ENCODE measurements at regions not wholly inside any gene's neighbourhood (a gene's known extent, or its start where the extent isn't known, plus 50 kb on each side); places are given as distances from the start of the nearest gene placed in this dataset.

GRCh38 chr11:134008634-134009071, 51.9 kb upstream of the IGSF9B start:
- CTCF ChIA-PET = no interaction called here
- intact Hi-C loops (cut with DNase I, micrococcal nuclease) = no loop called here

GRCh38 chr11:134013518-134013917, 55.4 kb upstream of the JAM3 start:
- ChIA-PET CTCF (no interaction called here), POLR2A (no interaction called here)
- Mint-ChIP-seq H3K9me3 (no peaks in the 10 kb centered on the region), H3K27ac (no peak overlapping the region), H3K4me3 (no peak overlapping the region), H3K4me1 (ENCODE audit: low read depth) (no peaks in the 10 kb centered on the region), H3K36me3 (ENCODE audit: low read depth) (no peaks in the 10 kb centered on the region), H3K27me3 (peaks cover 57% of the 10 kb centered on the region)
- Histone ChIP-seq H3K27ac (ENCODE audit: low read depth in 1 of 2, low read length in 2 of 2) (no peak overlapping the region), H3K36me3 (ENCODE audit: insufficient read depth, low read length) (no peaks in the 10 kb centered on the region), H3K4me1 (ENCODE audit: insufficient read depth, low read length) (no peaks in the 10 kb centered on the region), H3K9me3 (ENCODE audit: control insufficient read depth in 1 of 2, insufficient read depth in 1 of 2, low read length in 2 of 2) (no peaks in the 10 kb centered on the region), H3K4me3 (ENCODE audit: low read length) (no peak overlapping the region), H3K27me3 (ENCODE audit: control insufficient read depth in 1 of 2, insufficient read depth in 2 of 2, low read length in 2 of 2) (peaks cover 0 to 4% of the 10 kb centered on the region in 2 experiments)
- intact Hi-C loops (cut with DNase I, micrococcal nuclease) = no loop called here
- DNase-seq (no peak), ATAC-seq (ENCODE audit: poor library complexity) (no peak)
- TF ChIP-seq CTCF (IDR thresholded peaks at IDR 0.05) = no peak

More at GRCh38 chr11:134008634-134009071, 51.9 kb upstream of the IGSF9B start:
- H3K4me3 ChIP-seq (ENCODE audit: low read length) = no peak overlapping the region
- Mint-ChIP-seq H3K36me3 (ENCODE audit: low read depth) (no peaks in the 10 kb centered on the region), H3K27ac (no peak overlapping the region), H3K4me3 (no peak overlapping the region), H3K9me3 (no peaks in the 10 kb centered on the region), H3K4me1 (ENCODE audit: low read depth) (no peaks in the 10 kb centered on the region), H3K27me3 (peaks cover 28% of the 10 kb centered on the region)
- no peaks in the 10 kb centered on the region for H3K9me3 ChIP-seq (ENCODE audit: control insufficient read depth in 1 of 2, insufficient read depth in 1 of 2, low read length in 2 of 2)
- POLR2A ChIA-PET = no interaction called here
- peaks cover 0 to 7% of the 10 kb centered on the region in 2 experiments for H3K27me3 ChIP-seq (ENCODE audit: control insufficient read depth in 1 of 2, insufficient read depth in 2 of 2, low read length in 2 of 2)
- no peaks in the 10 kb centered on the region for H3K4me1 ChIP-seq (ENCODE audit: insufficient read depth, low read length)
- TF ChIP-seq CTCF (IDR thresholded peaks at IDR 0.05) = no peak
- ATAC-seq (ENCODE audit: poor library complexity) (no peak), DNase-seq (no peak)
- H3K27ac ChIP-seq (ENCODE audit: low read depth in 1 of 2, low read length in 2 of 2) = no peak overlapping the region
- no peaks in the 10 kb centered on the region for H3K36me3 ChIP-seq (ENCODE audit: insufficient read depth, low read length)

GRCh38 chr11:134014511-134014910, 54.4 kb upstream of the JAM3 start:
- POLR2A ChIA-PET = no interaction called here

More at GRCh38 chr11:134014511-134014910, 54.4 kb upstream of the JAM3 start:
- H3K4me1 Mint-ChIP-seq (ENCODE audit: low read depth) = no peaks in the 10 kb centered on the region
- no peaks in the 10 kb centered on the region for H3K9me3 Mint-ChIP-seq
- no peak for TF ChIP-seq CTCF (IDR thresholded peaks at IDR 0.05)
- no peaks in the 10 kb centered on the region for H3K4me1 ChIP-seq (ENCODE audit: insufficient read depth, low read length)
- H3K27me3 Mint-ChIP-seq = peaks cover 58% of the 10 kb centered on the region
- CTCF ChIA-PET = no interaction called here
- H3K27ac ChIP-seq (ENCODE audit: low read depth in 1 of 2, low read length in 2 of 2) = no peak overlapping the region
- H3K4me3 ChIP-seq (ENCODE audit: low read length) = no peak overlapping the region
- no peak overlapping the region for H3K4me3 Mint-ChIP-seq
- H3K36me3 ChIP-seq (ENCODE audit: insufficient read depth, low read length) = no peaks in the 10 kb centered on the region
- ATAC-seq (ENCODE audit: poor library complexity) (no peak), DNase-seq (no peak)
- intact Hi-C loops (cut with DNase I, micrococcal nuclease) = no loop called here
- H3K27ac Mint-ChIP-seq = no peak overlapping the region
- no peaks in the 10 kb centered on the region for H3K9me3 ChIP-seq (ENCODE audit: control insufficient read depth in 1 of 2, insufficient read depth in 1 of 2, low read length in 2 of 2)
- peaks cover 3 to 7% of the 10 kb centered on the region in 2 experiments for H3K27me3 ChIP-seq (ENCODE audit: control insufficient read depth in 1 of 2, insufficient read depth in 2 of 2, low read length in 2 of 2)
- H3K36me3 Mint-ChIP-seq (ENCODE audit: low read depth) = no peaks in the 10 kb centered on the region

Measured in CD4-positive, alpha-beta T cell (primary cell).